Activated naive CD8-positive, alpha-beta T cell (primary cell): ENCODE measurements at regions not wholly inside any gene's neighbourhood (a gene's known extent, or its start where the extent isn't known, plus 50 kb on each side); places are given as distances from the start of the nearest gene placed in this dataset.
"Not testable (repeated sequence)": the region's sequence is repeated elsewhere in the genome, so short reads cannot be mapped to it uniquely, and the experiment has no call there.

ENCODE experiments used
- H3K27ac Mint-ChIP-seq: one replicate; pipeline ENCODE4 v1.8.0; 2021; ENCODE audit warnings: mixed read lengths
- H3K27me3 Mint-ChIP-seq: one replicate; pipeline ENCODE4 v1.8.0; 2021; ENCODE audit warnings: mixed read lengths
- H3K36me3 Mint-ChIP-seq: one replicate; pipeline ENCODE4 v1.8.0; 2021; ENCODE audit warnings: mixed read lengths
- H3K4me1 Mint-ChIP-seq: one replicate; pipeline ENCODE4 v1.8.0; 2021; ENCODE audit warnings: low read depth, mixed read lengths
- H3K4me3 Mint-ChIP-seq: one replicate; pipeline ENCODE4 v1.8.0; 2021; ENCODE audit warnings: mild to moderate bottlenecking, mixed read lengths
- H3K9me3 Mint-ChIP-seq: one replicate; pipeline ENCODE4 v1.8.0; 2021; ENCODE audit warnings: low read depth, mixed read lengths

GRCh38 chr6:169862892-169863525, 111.6 kb downstream of the ERMARD start:
- peaks cover 7% of the 10 kb centered on the region for H3K4me1 Mint-ChIP-seq
- no peaks in the 10 kb centered on the region for H3K9me3 Mint-ChIP-seq
- no peaks in the 10 kb centered on the region for H3K27me3 Mint-ChIP-seq
- no peak overlapping the region for H3K27ac Mint-ChIP-seq
- H3K4me3 Mint-ChIP-seq, result no peak overlapping the region
- H3K36me3 Mint-ChIP-seq, result no peaks in the 10 kb centered on the region

GRCh38 chr6:169862043-169862891, 110.8 kb downstream of the ERMARD start:
- Mint-ChIP-seq H3K27me3 (no peaks in the 10 kb centered on the region), H3K27ac (no peak overlapping the region), H3K36me3 (no peaks in the 10 kb centered on the region), H3K9me3 (no peaks in the 10 kb centered on the region), H3K4me3 (no peak overlapping the region), H3K4me1 (peaks cover 5% of the 10 kb centered on the region)

- Mint-ChIP-seq H3K27me3 (no peaks in the 10 kb centered on the region), H3K4me1 (peaks cover 5% of the 10 kb centered on the region), H3K4me3 (no peak overlapping the region), H3K9me3 (no peaks in the 10 kb centered on the region), H3K27ac (no peak overlapping the region), H3K36me3 (no peaks in the 10 kb centered on the region)
These were observed 110.1 kb downstream of the ERMARD start for GRCh38 chr6:169861431-169862042.

GRCh38 chr6:169859978-169860703, 108.7 kb downstream of the ERMARD start:
- Mint-ChIP-seq H3K36me3 (no peaks in the 10 kb centered on the region), H3K27ac (no peak overlapping the region), H3K4me3 (no peak overlapping the region), H3K4me1 (peaks cover 5% of the 10 kb centered on the region), H3K9me3 (no peaks in the 10 kb centered on the region), H3K27me3 (no peaks in the 10 kb centered on the region)

- Mint-ChIP-seq H3K27ac (no peak overlapping the region), H3K27me3 (no peaks in the 10 kb centered on the region)
These were observed 108.1 kb downstream of the ERMARD start for GRCh38 chr6:169859401-169859977.

GRCh38 chr6:169858935-169859351, 107.5 kb downstream of the ERMARD start:
- no peaks in the 10 kb centered on the region for H3K27me3 Mint-ChIP-seq
- no peaks in the 10 kb centered on the region for H3K9me3 Mint-ChIP-seq
- no peak overlapping the region for H3K27ac Mint-ChIP-seq
- peaks cover 5% of the 10 kb centered on the region for H3K4me1 Mint-ChIP-seq
- H3K36me3 Mint-ChIP-seq, result no peaks in the 10 kb centered on the region
- no peak overlapping the region for H3K4me3 Mint-ChIP-seq

More at GRCh38 chr6:169859401-169859977, 108.1 kb downstream of the ERMARD start:
- no peaks in the 10 kb centered on the region for H3K36me3 Mint-ChIP-seq
- H3K9me3 Mint-ChIP-seq, result no peaks in the 10 kb centered on the region
- no peak overlapping the region for H3K4me3 Mint-ChIP-seq
- peaks cover 5% of the 10 kb centered on the region for H3K4me1 Mint-ChIP-seq

- Mint-ChIP-seq H3K27me3 (no peaks in the 10 kb centered on the region), H3K36me3 (no peaks in the 10 kb centered on the region), H3K9me3 (no peaks in the 10 kb centered on the region), H3K27ac (no peak overlapping the region), H3K4me1 (peaks cover 5% of the 10 kb centered on the region), H3K4me3 (no peak overlapping the region)
These were observed 107.0 kb downstream of the ERMARD start for GRCh38 chr6:169858293-169858934.

GRCh38 chr6:169857343-169858292, 106.2 kb downstream of the ERMARD start:
- Mint-ChIP-seq H3K27me3 (no peaks in the 10 kb centered on the region), H3K4me3 (no peak overlapping the region), H3K36me3 (no peaks in the 10 kb centered on the region), H3K4me1 (peaks cover 5% of the 10 kb centered on the region), H3K27ac (no peak overlapping the region), H3K9me3 (no peaks in the 10 kb centered on the region)

- not testable (repeated sequence) for H3K4me3 Mint-ChIP-seq, H3K9me3 Mint-ChIP-seq, H3K27me3 Mint-ChIP-seq, H3K27ac Mint-ChIP-seq, H3K4me1 Mint-ChIP-seq, H3K36me3 Mint-ChIP-seq
These were observed 105.3 kb downstream of the ERMARD start for GRCh38 chr6:169856442-169857342.

GRCh38 chr6:169854813-169855212, 103.4 kb downstream of the ERMARD start:
- no peaks in the 10 kb centered on the region for H3K4me1 Mint-ChIP-seq
- no peaks in the 10 kb centered on the region for H3K9me3 Mint-ChIP-seq
- H3K36me3 Mint-ChIP-seq, result no peaks in the 10 kb centered on the region
- no peak overlapping the region for H3K4me3 Mint-ChIP-seq
- no peak overlapping the region for H3K27ac Mint-ChIP-seq
- no peaks in the 10 kb centered on the region for H3K27me3 Mint-ChIP-seq

GRCh38 chr6:169854083-169854725, 102.8 kb downstream of the ERMARD start:
- Mint-ChIP-seq H3K9me3 (no peaks in the 10 kb centered on the region), H3K36me3 (no peaks in the 10 kb centered on the region), H3K27me3 (no peaks in the 10 kb centered on the region), H3K4me3 (no peak overlapping the region), H3K27ac (no peak overlapping the region), H3K4me1 (no peaks in the 10 kb centered on the region)
